AG04449 (cell line): ENCODE measurements at regions not wholly inside any gene's neighbourhood (a gene's known extent, or its start where the extent isn't known, plus 50 kb on each side); places are given as distances from the start of the nearest gene placed in this dataset.

Source experiments
- CTCF ChIA-PET: fragments of 350-600 bp; formaldehyde crosslinking; extraction: SDS; loops from one replicate; lab custom pipeline; 2021; ENCODE audit warnings: antibody characterized with exemption; lab: Yijun Ruan, JAX
- POLR2A ChIA-PET: fragments of 400-600, 350-600 bp; formaldehyde crosslinking; extraction: SDS; loops from one replicate; lab custom pipeline; 2020; ENCODE audit warnings: antibody characterized with exemption, inconsistent platforms; lab: Yijun Ruan, JAX
- DNase-seq: peaks from one replicate; pipeline ENCODE4 v3.0.0-alpha.2; 2010; ENCODE audit warnings: low read depth, low spot score
- H3K4me3 ChIP-seq: 2 replicates; pipeline ENCODE4 v1.5.1; 2011; ENCODE audit warnings: low read depth, mild to moderate bottlenecking, control low read depth, low read length
- CTCF ChIP-seq: IDR thresholded peaks from one replicate; pipeline ENCODE4 v1.5.1; 2011; ENCODE audit warnings: mild to moderate bottlenecking, moderate library complexity, low read length, control low read depth, inconsistent platforms; ENCODE audit not compliant: insufficient read depth; ENCODE audit errors: missing control alignments

- ChIA-PET POLR2A (no interaction called here), CTCF (no interaction called here)
- no peak for DNase-seq
- no peak for TF ChIP-seq CTCF
- no peak overlapping the region for H3K4me3 ChIP-seq
Observed at GRCh38 chr7:86013662-86014061, 630.0 kb upstream of the GRM3 start.

GRCh38 chr7:86012971-86013370 is 630.7 kb upstream of the GRM3 start:
- ChIA-PET CTCF (no interaction called here), POLR2A (no interaction called here)
- no peak for DNase-seq
- H3K4me3 ChIP-seq: no peak overlapping the region
- no peak for TF ChIP-seq CTCF

GRCh38 chr7:86008898-86009297 is 634.8 kb upstream of the GRM3 start:
- H3K4me3 ChIP-seq: no peak overlapping the region
- ChIA-PET POLR2A (no interaction called here), CTCF (no interaction called here)
- no peak for TF ChIP-seq CTCF
- no peak for DNase-seq

- no peak for DNase-seq
- no peak for TF ChIP-seq CTCF
- ChIA-PET POLR2A (no interaction called here), CTCF (no interaction called here)
- H3K4me3 ChIP-seq: no peak overlapping the region
Observed at GRCh38 chr7:86006909-86007308, 636.8 kb upstream of the GRM3 start.

- no peak for DNase-seq
- ChIA-PET POLR2A (no interaction called here), CTCF (no interaction called here)
- no peak overlapping the region for H3K4me3 ChIP-seq
- TF ChIP-seq CTCF: no peak
Observed at GRCh38 chr7:86002858-86003257, 640.9 kb upstream of the GRM3 start.

GRCh38 chr7:85997515-85997914 is 646.2 kb upstream of the GRM3 start:
- POLR2A ChIA-PET: no interaction called here
- CTCF ChIA-PET: no interaction called here
- H3K4me3 ChIP-seq: no peak overlapping the region
- no peak for TF ChIP-seq CTCF
- no peak for DNase-seq
